Globus pallidus (tissue), 1 donor: ENCODE measurements at regions not wholly inside any gene's neighbourhood (a gene's known extent, or its start where the extent isn't known, plus 50 kb on each side); places are given as distances from the start of the nearest gene placed in this dataset.

Source experiments
- DNase-seq: peaks from one replicate; pipeline ENCODE4 v3.0.0-alpha.2; 2015; ENCODE audit warnings: low spot score

- DNase-seq = no peak
These were observed 249.3 kb downstream of the ATP23 start for GRCh38 chr12:58190618-58191017.

- DNase-seq = no peak
These were observed 255.6 kb downstream of the ATP23 start for GRCh38 chr12:58196971-58197370.

- no peak for DNase-seq
These were observed 261.8 kb downstream of the ATP23 start for GRCh38 chr12:58202933-58203718.

- no peak for DNase-seq
These were observed 262.7 kb downstream of the ATP23 start for GRCh38 chr12:58204071-58204470.

GRCh38 chr12:58206876-58207275, 265.5 kb downstream of the ATP23 start:
- no peak for DNase-seq

GRCh38 chr12:58211211-58211610, 269.8 kb downstream of the ATP23 start:
- DNase-seq = no peak

- DNase-seq = no peak
These were observed 275.8 kb downstream of the ATP23 start for GRCh38 chr12:58217130-58217529.

- no peak for DNase-seq
These were observed 283.3 kb downstream of the ATP23 start for GRCh38 chr12:58224536-58225105.

- no peak for DNase-seq
These were observed 284.0 kb downstream of the ATP23 start for GRCh38 chr12:58225203-58225877.

- no peak for DNase-seq
These were observed 292.5 kb downstream of the ATP23 start for GRCh38 chr12:58233886-58234285.

- DNase-seq = no peak
These were observed 297.0 kb downstream of the ATP23 start for GRCh38 chr12:58238411-58238810.

GRCh38 chr12:58241099-58241498, 299.7 kb downstream of the ATP23 start:
- DNase-seq = no peak

- no peak for DNase-seq
These were observed 301.6 kb downstream of the ATP23 start for GRCh38 chr12:58242796-58243630.

- DNase-seq = no peak
These were observed 306.3 kb downstream of the ATP23 start for GRCh38 chr12:58247633-58248032.

GRCh38 chr12:58248599-58248998, 307.2 kb downstream of the ATP23 start:
- no peak for DNase-seq

GRCh38 chr12:58249610-58250009, 308.2 kb downstream of the ATP23 start:
- DNase-seq = no peak

- DNase-seq = no peak
These were observed 308.7 kb downstream of the ATP23 start for GRCh38 chr12:58250077-58250476.

GRCh38 chr12:58252914-58253313, 311.5 kb downstream of the ATP23 start:
- DNase-seq = no peak

- DNase-seq = no peak
These were observed 312.3 kb downstream of the ATP23 start for GRCh38 chr12:58253663-58254062.

GRCh38 chr12:58254463-58255100, 313.2 kb downstream of the ATP23 start:
- no peak for DNase-seq

- no peak for DNase-seq
These were observed 321.4 kb downstream of the ATP23 start for GRCh38 chr12:58262796-58263195.

GRCh38 chr12:58263816-58264215, 322.4 kb downstream of the ATP23 start:
- no peak for DNase-seq
